ENCODE measurements at regions not wholly inside any gene's neighbourhood (a gene's known extent, or its start where the extent isn't known, plus 50 kb on each side); places are given as distances from the start of the nearest gene placed in this dataset.

DNA sequence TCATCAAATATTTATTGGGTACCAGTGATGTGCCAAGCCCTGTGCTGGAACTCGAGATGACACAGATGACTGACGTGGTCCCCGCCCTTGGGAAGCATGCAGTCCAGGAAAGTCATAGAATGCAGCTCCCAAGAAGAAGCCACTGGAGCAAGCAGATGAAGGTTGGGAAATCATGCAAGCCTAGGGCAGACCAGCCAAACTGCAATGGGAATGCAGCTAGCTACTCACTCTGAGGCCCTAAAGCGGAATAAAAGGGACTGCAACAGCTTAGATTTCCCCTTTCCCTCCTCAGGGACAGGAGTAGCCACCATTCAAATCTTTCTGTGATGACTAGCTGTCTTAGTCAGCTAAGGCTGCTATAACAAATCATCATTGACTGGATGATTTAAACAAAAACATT lies 152.2 kb downstream of the MAFB start:
- DNase-seq = no peak

GRCh38 chr20:40535816-40536215 lies 153.2 kb downstream of the MAFB start:
- DNase-seq = no peak

- DNase-seq = no peak
These were observed 156.9 kb downstream of the MAFB start for GRCh38 chr20:40532103-40532502.

- no peak for DNase-seq
These were observed 163.7 kb downstream of the MAFB start for GRCh38 chr20:40525351-40525750.

- DNase-seq = no peak
These were observed 165.0 kb downstream of the MAFB start for GRCh38 chr20:40524071-40524470.

GRCh38 chr20:40522405-40522804 lies 166.6 kb downstream of the MAFB start:
- DNase-seq = no peak

DNA sequence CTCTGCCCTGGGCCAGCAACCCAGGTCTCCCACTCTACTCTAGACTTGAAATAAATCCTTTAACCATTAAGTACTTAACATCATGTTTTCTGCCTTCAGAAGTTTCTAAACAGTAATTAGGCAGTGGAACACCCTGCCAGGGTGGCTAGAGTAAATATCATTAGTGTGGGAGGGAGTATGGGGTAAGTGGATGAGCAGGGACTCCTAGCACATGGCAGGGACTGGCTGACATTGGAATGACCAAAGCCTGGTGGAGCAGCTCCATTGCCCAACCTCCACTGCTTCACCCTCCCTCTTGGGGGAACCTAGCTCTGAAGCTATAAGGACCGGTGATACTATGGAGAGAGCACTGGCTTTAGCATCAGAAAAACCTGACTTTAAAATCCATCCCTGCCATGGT lies 167.1 kb downstream of the MAFB start:
- no peak for DNase-seq

DNA sequence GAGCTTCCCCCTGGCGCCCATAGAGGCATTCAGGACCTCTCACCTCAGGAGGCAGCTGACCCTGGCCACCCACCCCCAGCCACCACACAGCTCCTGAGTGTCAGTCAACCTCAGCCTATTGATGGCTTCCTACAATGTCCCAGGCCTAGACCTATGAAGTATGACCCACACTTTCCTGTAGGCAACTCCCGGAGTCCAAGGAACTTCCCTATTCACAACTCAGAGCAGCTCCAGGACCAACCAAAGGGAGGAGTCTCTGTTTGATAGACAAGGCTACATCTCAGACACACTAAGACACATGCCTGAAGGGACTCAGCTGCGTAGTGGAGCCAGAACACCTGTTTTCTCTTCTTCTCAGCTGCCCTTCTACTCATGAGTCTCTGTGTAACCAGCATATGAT lies 169.1 kb downstream of the MAFB start:
- DNase-seq = no peak

DNA sequence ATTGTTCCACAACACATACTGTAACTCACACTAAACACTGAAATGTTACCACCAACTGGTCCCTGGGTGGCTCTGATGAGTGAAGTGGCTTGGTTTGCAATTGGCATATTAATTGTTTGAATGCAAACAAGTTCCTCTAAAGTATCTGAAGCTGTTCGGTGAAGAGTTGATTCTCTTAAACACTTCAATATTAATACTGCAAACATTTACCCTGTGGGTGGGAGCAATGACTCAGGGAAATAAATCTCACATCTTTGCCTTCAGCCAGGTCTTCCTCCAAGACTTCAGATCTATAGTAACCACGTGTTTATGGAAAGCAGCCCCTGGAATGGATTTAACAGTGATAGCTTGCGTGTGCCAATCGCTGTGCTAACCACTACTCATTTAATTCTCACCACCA lies 176.0 kb downstream of the MAFB start:
- DNase-seq = no peak

GRCh38 chr20:40512591-40512990 lies 176.4 kb downstream of the MAFB start:
- DNase-seq = no peak

DNA sequence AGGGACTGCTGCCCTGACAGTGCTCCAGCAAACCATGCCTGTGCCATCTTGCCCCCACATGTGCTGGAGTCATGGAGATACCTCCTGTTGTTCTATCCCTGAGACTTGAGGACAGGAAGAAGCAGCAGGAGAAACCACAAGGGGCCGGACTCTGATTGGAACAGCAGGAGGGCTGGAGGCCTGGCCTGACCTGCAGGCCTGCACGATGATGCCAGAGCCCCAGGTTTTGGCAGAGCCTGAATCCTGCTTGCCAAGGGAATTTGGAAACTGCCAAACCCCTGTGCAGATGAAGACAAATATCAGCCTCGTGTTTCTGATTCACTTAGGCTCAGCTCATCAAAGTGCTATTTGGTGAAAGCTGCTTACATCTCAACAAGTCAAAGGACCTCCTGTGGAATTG lies 177.6 kb downstream of the MAFB start:
- DNase-seq = no peak

DNA sequence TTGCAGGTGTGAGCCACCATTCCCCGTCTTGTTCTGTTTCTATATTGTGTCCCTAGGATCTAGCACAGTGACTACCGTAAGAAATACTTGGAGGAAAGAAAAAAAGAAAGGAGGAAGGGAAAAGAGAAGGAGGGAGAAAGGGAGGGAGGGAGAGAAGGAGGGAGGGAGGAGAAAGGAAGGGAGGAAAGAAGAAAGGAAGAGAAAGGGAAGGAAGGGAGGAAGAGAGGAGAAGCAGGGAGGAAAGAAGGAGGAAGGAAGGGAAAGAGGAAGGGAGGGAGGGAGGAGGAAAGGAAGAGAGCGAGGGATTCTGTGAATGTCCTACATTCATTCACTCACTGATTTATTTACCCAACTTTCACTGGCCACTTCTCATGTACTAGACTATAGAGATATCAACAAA lies 178.4 kb downstream of the MAFB start:
- DNase-seq = no peak

DNA sequence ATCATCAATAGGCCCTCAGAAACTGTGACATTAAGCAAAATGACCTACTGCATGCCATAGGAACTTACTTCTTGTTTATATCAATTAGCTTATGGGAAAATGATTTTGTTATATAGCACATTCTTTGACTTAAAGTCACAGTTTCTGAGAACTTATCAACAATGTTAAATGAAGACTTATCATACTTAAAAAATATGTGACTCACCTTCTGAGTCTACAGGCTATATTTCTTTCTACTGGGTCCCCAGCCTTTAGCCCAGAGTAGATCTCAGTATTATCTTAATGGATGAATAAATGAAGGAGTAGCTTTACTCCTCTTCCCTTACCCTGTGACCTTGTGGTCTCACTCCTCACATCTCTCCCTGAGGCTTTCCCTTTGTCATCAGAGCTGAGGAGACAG lies 180.2 kb downstream of the MAFB start:
- no peak for DNase-seq

GRCh38 chr20:40506537-40506939 lies 182.5 kb downstream of the MAFB start:
- peak; percentile 88 for DNase-seq

- no peak for DNase-seq
These were observed 185.9 kb downstream of the MAFB start for GRCh38 chr20:40503119-40503518.

DNA sequence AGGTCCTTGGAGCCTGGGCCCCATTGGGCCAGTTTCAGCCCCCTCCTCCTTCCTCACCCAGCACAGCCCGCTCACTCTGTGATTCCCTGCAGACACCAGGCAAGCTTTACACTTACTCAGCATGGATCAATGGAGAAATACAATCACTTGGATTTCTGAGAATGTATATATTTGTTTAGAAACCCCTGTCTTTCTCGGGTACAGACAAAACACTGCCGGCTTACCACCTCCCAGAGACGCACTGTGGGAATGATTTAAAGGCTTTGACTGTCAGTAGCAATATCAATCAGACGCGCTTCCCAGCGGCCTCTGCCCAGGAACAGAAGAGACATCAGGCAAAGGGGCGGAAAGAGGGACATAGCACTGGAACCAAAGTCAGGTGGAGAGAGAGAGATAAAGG lies 186.5 kb downstream of the MAFB start:
- no peak for DNase-seq

DNA sequence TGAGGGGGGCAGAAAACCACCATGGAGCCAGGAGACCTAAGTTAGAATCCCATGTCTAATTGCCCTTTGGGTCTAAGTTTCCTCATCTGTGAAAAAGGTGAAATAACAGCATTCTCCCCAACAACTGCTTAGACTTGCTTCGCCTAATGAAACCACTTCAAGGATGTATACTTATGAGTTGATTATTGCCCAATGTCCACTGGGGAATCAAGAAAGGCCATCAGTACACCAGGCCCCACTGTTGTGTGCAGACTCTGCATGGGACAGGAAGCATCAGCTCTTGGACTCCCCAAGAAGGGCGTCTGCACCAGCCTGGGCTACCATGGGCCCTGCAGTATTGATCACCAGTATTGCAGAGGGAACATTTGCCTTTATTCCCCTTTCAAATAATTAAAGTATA lies 189.6 kb downstream of the MAFB start:
- DNase-seq = no peak

DNA sequence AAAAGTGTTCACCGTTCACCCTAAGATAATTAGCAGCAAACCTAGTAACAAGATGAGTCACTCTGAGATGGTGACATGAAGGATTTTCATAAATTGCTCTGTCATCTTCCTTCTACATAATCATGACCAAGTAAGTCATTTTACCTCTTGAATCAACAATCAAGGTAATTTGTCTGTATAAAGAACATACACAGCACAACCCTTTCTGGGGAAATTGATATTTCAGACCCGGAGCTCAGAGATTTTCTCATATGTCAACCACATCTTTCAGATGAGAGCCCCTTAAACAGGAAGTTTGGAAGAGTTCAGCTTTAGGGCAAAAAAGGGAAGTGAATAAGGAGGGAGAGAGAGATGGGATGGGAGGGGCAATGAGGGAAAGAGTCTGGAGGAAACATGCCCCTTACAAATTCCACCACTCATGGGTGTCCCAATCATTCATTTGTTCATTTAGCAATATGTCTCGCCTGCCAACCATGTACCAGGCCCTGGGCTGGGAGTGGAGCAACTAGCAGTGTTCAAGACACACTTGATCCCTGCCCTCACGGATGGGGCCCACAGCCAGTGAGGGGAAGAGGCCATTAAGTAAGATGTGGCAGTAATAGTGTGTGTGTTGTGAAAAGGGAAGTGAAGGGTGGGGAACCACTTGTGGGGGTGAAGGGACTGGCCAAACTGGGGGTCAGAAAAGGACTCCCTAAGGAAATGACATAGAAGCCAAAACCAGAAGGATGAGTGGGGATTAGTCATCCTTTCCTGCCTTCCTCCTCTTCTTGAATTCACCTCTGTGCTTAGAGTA lies 190.9 kb downstream of the MAFB start:
- DNase-seq = peak; percentile 43

- no peak for DNase-seq
These were observed 193.1 kb downstream of the MAFB start for GRCh38 chr20:40495956-40496355.

- DNase-seq = peak; percentile 39
These were observed 194.8 kb downstream of the MAFB start for GRCh38 chr20:40494248-40494647.

DNA sequence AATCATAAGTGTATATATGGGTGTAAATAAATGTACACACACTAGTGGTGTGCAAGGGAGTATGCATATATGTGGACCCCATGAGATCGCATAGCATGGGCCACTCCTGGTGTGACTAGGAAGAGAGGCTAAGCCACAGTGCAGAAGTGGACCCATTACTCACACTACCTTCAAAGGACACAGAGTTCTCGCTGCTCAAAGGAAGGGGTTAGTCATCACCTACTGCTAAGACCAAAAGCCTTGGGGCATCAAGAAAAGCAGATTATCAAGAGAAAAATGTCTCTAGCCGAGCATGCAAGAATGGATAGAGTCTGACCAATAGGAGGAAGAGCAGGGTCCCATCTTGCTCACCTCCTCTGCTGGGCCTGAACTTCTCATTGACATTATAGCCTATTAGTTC lies 195.5 kb downstream of the MAFB start:
- DNase-seq = no peak

DNA sequence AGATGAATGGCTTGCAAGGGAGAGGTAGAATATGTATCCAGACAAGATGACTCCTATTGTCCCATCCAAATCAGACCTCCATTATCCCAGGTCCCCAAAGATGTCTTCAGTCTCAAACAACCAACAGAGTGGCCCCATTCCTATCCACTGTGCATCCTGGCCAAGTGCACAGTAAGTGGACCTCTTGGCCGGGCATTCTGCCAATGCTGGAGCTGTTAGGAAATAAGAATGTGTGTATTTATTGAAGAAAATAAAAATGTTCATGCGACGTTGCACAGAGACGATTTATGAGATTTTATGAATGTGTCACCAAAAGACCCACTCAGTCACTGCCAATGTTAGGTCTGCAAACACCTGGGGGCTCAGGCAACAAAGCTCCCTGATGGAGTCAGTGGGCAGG lies 196.0 kb downstream of the MAFB start:
- peak; percentile 42 for DNase-seq

DNA sequence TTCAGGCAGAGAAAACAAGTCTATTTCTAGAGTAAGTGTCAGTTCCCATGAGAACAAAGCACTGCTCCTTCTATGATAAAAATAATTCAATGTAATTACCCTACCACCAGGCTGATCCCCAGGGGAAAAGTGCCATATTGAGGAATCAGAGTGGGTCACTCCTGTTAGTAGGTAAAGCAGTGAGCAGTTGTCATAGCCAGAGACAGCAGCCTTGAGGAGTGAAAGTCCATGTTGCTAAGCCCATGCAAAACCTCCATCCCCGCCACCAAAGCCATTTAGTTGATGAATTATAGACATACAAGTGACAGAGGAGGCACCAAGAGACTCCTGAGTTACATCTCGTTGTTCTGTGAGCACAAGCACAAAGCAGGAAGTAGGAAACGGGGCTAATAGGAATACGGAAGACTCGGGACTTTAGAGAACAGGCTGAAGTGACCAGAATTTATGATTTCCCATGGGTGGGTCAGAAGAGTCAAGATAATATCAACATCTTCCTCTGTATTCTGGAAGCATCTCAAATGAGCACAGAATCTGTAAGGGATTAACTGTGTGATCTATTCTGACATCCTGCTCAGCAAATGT lies 197.9 kb downstream of the MAFB start:
- no peak for DNase-seq

- DNase-seq = no peak
These were observed 199.2 kb downstream of the MAFB start for GRCh38 chr20:40489886-40490285.

DNA sequence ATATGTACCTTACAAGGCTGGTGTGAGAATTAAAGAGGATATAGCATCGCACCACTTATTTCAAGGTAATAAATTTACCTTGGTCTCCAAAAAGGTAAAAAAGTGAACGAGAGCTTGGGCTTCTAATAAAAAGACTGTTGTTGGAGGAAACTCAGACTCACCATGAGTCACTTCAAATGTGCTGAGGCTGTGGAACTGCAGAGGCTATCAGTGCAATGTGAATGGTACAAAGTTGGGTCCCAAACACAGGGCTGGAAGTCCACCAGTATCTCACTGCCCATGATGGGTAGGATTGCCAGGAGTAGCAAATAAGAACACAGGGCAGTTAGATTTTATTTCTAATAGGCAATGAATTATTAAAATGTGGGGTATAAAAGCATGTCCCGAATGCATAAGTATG lies 200.6 kb downstream of the MAFB start:
- no peak for DNase-seq

Data from femur (tissue), 1 donor.